Suprapubic skin (tissue), 4 donors: ENCODE measurements at regions not wholly inside any gene's neighbourhood (a gene's known extent, or its start where the extent isn't known, plus 50 kb on each side); places are given as distances from the start of the nearest gene placed in this dataset.
"Not testable (repeated sequence)": the region's sequence is repeated elsewhere in the genome, so short reads cannot be mapped to it uniquely, and the experiment has no call there.

Source experiments
- DNase-seq, 2 donors: peaks; one replicate each; pipeline ENCODE4 v3.0.0-alpha.2; 2019; ENCODE audit warnings: low spot score in 2 of 2
- H3K27ac ChIP-seq: fragments of 200-600 bp; sonication (generic); one replicate; pipeline ENCODE4 v1.5.1; 2019
- H3K27me3 ChIP-seq: fragments of 200-600 bp; sonication (generic); one replicate; pipeline ENCODE4 v1.5.1; 2019
- H3K36me3 ChIP-seq: fragments of 200-600 bp; sonication (generic); one replicate; pipeline ENCODE4 v1.5.1; 2019
- H3K4me1 ChIP-seq: fragments of 200-600 bp; sonication (generic); one replicate; pipeline ENCODE4 v1.5.1; 2019
- H3K4me3 ChIP-seq: fragments of 200-600 bp; sonication (generic); one replicate; pipeline ENCODE4 v1.5.1; 2019; ENCODE audit warnings: mild to moderate bottlenecking
- H3K9me3 ChIP-seq: fragments of 200-600 bp; sonication (generic); one replicate; pipeline ENCODE4 v1.5.1; 2019
- EP300 ChIP-seq: sonication (generic); formaldehyde crosslinking; IDR thresholded peaks from one replicate; pipeline ENCODE4 v1.6.1; 2017; ENCODE audit warnings: antibody characterized with exemption
- POLR2A ChIP-seq, 2 donors: fragments of 450-650 bp; IDR thresholded peaks; one replicate each; pipeline ENCODE4 v1.6.1; 2017; ENCODE audit warnings: antibody characterized with exemption in 2 of 2, mild to moderate bottlenecking in 2 of 2, moderate library complexity in 2 of 2
- POLR2AphosphoS5 ChIP-seq, 3 donors: sonication (generic); formaldehyde crosslinking; IDR thresholded peaks; one replicate each; pipeline ENCODE4 v1.6.1; 2017; ENCODE audit warnings: antibody characterized with exemption in 3 of 3
- WGBS: methylation state at CpG from one replicate; pipeline ENCODE4 v1.1.5; 2018; 5-methylcytosine and 5-hydroxymethylcytosine counted together
- TF ChIP-seq, protein P1 (sequence below), 2 donors: fragments of 200-600 bp in 1 of 2; fragments of 450-650 bp in 1 of 2; sonication (generic) in 1 of 2; IDR thresholded peaks; one replicate each; pipeline ENCODE4 v1.5.1; 2016 to 2019; ENCODE audit warnings: antibody characterized with exemption in 2 of 2, mild to moderate bottlenecking in 1 of 2, moderate library complexity in 1 of 2

DNA sequence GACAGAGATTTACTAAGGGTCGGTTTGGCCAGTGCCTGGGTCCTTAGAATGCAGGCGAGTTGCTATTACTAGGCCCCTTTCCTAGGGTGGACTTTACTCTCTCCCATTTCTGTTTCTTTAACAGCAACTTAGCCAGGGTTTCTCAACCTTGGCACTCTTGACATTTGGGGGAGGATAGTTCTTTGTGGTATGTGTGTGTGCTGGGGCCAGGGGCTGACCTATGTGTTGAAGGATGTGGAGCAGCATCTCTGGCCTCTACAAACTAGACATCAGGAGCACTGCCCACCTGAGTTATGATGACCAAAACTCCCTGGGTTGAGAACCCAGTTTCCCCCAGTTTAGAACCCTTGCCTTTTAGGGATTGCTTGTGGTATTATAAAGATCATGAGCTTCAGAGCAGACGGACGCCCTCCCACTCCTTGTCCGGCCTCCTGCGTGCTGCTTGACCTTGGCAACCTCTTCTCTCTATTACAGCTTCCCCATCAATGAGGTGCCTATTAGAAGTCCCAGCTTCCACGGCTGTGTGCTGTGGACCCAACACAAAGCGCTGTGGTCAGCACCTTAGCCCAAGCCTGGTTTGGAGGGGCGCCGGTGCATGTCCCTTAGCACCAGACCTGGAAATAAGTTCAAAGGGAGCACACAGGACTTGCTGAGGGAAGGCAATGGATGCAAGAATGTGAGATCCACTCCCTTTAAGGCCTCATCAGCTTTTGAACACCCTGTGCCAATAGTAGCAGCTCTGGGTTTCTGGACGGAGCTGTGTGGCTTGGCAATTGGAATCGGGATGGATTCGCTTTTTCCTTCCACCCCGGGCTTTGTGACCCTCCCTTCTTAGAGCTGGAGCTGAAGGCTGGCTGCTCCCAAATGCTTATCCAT is 239.2 kb upstream of the MAF start:
- Histone ChIP-seq H3K4me1 (peaks cover 23% of the 10 kb centered on the region), H3K36me3 (no peaks in the 10 kb centered on the region), H3K27me3 (no peaks in the 10 kb centered on the region), H3K4me3 (no peak overlapping the region), H3K9me3 (no peaks in the 10 kb centered on the region), H3K27ac (peak overlapping the region; percentile 41)
- 61% methylated on average over 14 of the region's 14 CpGs for WGBS
- DNase-seq: no peak
- TF ChIP-seq EP300 (no peak), POLR2A (IDR thresholded peaks at IDR 0.05) (no peak), POLR2AphosphoS5 (IDR thresholded peaks at IDR 0.05) (no peak)
- TF ChIP-seq, protein P1, sequence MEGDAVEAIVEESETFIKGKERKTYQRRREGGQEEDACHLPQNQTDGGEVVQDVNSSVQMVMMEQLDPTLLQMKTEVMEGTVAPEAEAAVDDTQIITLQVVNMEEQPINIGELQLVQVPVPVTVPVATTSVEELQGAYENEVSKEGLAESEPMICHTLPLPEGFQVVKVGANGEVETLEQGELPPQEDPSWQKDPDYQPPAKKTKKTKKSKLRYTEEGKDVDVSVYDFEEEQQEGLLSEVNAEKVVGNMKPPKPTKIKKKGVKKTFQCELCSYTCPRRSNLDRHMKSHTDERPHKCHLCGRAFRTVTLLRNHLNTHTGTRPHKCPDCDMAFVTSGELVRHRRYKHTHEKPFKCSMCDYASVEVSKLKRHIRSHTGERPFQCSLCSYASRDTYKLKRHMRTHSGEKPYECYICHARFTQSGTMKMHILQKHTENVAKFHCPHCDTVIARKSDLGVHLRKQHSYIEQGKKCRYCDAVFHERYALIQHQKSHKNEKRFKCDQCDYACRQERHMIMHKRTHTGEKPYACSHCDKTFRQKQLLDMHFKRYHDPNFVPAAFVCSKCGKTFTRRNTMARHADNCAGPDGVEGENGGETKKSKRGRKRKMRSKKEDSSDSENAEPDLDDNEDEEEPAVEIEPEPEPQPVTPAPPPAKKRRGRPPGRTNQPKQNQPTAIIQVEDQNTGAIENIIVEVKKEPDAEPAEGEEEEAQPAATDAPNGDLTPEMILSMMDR (IDR thresholded peaks at IDR 0.05): no peak

DNA sequence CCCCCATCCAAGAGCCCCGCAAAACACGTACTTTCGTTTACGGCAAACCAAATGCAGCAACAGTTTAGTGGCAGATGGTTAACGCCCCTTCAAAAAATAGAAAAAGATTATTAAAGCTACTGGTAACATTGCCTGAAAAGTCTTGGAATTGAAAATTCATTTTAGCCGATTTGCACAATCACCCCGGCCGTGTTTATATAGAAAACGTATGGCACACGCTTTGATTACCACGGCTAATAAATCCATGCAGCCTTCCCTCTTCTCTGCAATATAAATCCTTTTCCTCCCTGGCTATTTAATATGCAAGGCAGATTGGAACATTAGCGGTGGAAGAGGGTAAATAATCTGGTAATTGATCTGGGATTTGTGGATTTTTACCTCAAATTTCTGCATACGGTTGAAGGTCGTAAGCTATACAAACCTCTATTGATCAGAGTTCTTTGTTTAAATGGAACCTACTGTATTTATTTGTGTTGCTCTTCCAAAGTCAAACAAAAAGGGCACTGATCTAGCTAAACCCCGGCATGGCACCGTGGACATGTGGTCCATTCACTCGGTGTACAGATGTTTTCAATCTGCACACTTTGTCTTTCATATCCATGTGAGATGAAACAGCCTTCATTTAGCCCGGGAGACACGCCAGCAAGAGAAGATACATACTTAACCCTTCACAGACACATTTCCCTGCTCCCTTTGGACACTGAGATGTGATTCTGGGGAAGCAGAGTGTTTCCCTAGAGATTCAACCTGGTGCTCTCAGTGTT is 238.1 kb upstream of the MAF start:
- no peak overlapping the region for H3K4me3 ChIP-seq
- no peaks in the 10 kb centered on the region for H3K9me3 ChIP-seq
- H3K27me3 ChIP-seq: no peaks in the 10 kb centered on the region
- peaks cover 23% of the 10 kb centered on the region for H3K4me1 ChIP-seq
- DNase-seq: no peak
- no peaks in the 10 kb centered on the region for H3K36me3 ChIP-seq
- 61% methylated on average over 19 of the region's 19 CpGs for WGBS
- TF ChIP-seq POLR2A (IDR thresholded peaks at IDR 0.05) (no peak), POLR2AphosphoS5 (IDR thresholded peaks at IDR 0.05) (no peak), EP300 (no peak)
- TF ChIP-seq, protein P1 (IDR thresholded peaks at IDR 0.05): no peak
- peak overlapping the region; percentile 7 for H3K27ac ChIP-seq

DNA sequence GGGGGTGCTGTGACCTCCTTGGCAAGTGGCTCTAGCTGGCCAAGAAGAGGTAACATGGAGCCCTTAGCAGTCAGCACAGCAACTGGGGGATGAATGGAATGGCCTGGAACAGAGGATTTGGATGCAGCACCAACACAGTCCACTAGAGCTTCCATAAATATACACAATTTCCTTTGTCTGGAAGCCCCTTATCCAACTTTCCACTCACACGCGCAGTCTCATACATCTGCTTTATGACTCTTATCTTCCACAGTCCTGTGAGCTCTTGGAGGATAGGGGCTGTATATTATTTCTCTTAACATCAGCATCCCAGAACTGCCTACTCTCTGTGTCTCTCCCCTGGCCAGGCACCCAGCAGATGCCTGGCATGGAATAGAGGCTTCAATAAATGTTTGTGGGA is 235.6 kb upstream of the MAF start:
- WGBS: 84% methylated on average over 2 of the region's 2 CpGs
- DNase-seq: no peak
- H3K4me1 ChIP-seq: peaks cover 23% of the 10 kb centered on the region

DNA sequence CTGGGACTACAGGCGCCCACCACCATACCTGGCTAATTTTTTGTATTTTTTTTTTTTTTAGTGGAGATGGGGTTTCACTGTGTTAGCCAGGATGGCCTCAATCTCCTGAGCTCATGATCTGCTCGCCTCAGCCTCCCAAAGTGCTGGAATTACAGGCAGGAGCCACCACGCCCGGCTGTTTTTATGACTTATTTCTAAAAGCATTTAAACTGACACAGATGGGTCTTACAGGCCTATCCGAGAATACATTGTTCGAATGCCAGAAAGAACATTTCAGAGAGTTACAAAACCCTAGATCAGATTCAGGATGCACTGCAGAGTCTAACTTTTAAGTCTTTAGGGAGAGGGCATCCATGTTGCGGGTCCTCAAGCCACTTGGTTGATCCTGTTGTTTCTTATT is 234.7 kb upstream of the MAF start:
- TF ChIP-seq, protein P1 (IDR thresholded peaks at IDR 0.05): no peak
- TF ChIP-seq POLR2AphosphoS5 (IDR thresholded peaks at IDR 0.05) (no peak), EP300 (no peak), POLR2A (IDR thresholded peaks at IDR 0.05) (no peak)

More for the DNA sequence above, 235.6 kb upstream of the MAF start:
- Histone ChIP-seq H3K36me3 (no peaks in the 10 kb centered on the region), H3K9me3 (no peaks in the 10 kb centered on the region), H3K4me3 (no peak overlapping the region), H3K27me3 (no peaks in the 10 kb centered on the region), H3K27ac (peak overlapping the region; percentile 60)
- TF ChIP-seq POLR2A (IDR thresholded peaks at IDR 0.05) (no peak), POLR2AphosphoS5 (IDR thresholded peaks at IDR 0.05) (no peak), EP300 (no peak)

DNA sequence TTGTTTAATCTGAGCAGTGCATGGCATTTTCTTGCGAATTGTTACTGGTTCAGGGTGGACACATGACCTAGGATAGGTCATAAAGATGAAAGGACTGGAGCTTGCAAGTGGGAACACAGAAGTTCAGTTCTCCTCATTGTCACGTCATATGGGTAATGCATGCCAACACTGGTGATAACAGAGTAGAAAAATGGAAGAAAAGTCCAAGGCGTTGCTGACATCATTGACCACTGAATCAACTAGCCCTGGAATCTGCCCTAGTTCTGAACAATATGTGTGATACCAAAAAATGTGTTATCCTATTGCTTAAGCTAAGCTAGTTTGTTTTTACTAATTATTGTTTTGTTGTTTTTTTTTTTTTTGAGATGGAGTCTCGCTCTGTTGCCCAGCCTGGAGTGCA is 234.2 kb upstream of the MAF start:
- no peak overlapping the region for H3K27ac ChIP-seq
- no peaks in the 10 kb centered on the region for H3K36me3 ChIP-seq
- no peak for DNase-seq
- TF ChIP-seq, protein P1 (IDR thresholded peaks at IDR 0.05): no peak
- TF ChIP-seq EP300 (no peak), POLR2AphosphoS5 (IDR thresholded peaks at IDR 0.05) (no peak), POLR2A (IDR thresholded peaks at IDR 0.05) (no peak)
- 90% methylated on average over 4 of the region's 4 CpGs for WGBS
- H3K4me3 ChIP-seq: no peak overlapping the region
- peaks cover 13% of the 10 kb centered on the region for H3K4me1 ChIP-seq
- no peaks in the 10 kb centered on the region for H3K27me3 ChIP-seq
- no peaks in the 10 kb centered on the region for H3K9me3 ChIP-seq

More for the DNA sequence above, 234.7 kb upstream of the MAF start:
- no peak for DNase-seq
- Histone ChIP-seq H3K36me3 (no peaks in the 10 kb centered on the region), H3K4me3 (no peak overlapping the region), H3K4me1 (peaks cover 18% of the 10 kb centered on the region), H3K27me3 (no peaks in the 10 kb centered on the region), H3K27ac (peak overlapping the region; percentile 60), H3K9me3 (no peaks in the 10 kb centered on the region)
- WGBS: 83% methylated on average over 7 of the region's 7 CpGs

DNA sequence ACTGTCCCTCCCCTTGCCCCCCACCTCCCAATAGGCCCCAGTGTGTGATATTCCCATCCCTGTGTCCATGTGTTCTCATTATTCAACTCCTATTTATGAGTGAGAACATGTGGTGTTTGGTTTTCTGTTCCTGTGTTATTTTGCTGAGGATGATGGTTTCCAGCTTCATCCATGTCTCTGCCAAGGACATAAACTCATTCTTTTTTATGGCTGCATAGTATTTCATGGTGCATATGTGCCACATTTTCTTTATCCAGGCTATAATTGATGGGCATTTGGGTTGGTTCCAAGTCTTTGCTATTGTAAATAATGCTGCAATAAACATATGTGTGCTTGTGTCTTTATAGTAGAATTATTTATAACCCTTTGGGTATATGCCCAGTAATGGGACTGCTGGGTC is 233.5 kb upstream of the MAF start:
- H3K27ac ChIP-seq, H3K9me3 ChIP-seq, H3K4me3 ChIP-seq, DNase-seq, H3K4me1 ChIP-seq, H3K27me3 ChIP-seq, H3K36me3 ChIP-seq: not testable (repeated sequence)
